GM18499 (cell line): ENCODE measurements at regions not wholly inside any gene's neighbourhood (a gene's known extent, or its start where the extent isn't known, plus 50 kb on each side); places are given as distances from the start of the nearest gene placed in this dataset.
"Not testable (repeated sequence)": the region's sequence is repeated elsewhere in the genome, so short reads cannot be mapped to it uniquely, and the experiment has no call there.

Source experiments
- ATAC-seq: cut with Tn5 transposase; IDR thresholded peaks from one replicate; pipeline ENCODE4 v1.9.1; 2021; ENCODE audit warnings: moderate number of reproducible peaks; ENCODE audit not compliant: insufficient read depth, unreplicated experiment

DNA sequence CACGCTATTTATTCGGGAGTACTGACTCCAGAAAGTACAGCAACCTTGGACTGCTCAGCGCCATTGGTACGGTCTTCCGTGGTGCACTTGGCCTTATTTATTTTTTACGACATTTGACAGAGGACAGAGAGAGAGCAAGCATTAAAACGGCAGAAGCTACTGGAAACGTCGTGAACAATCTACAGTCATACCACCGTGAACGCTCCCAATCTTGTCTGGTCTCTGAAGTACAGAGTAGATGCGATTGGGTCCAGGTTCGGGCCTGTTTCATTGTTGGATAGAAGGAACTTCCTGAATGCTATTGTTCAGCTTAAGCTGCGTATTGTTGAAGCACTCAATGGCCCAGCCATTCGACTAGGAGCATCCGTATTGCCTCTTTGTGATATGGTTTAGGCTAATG lies 53.2 kb upstream of the TBL1X start:
- not testable (repeated sequence) for ATAC-seq

DNA sequence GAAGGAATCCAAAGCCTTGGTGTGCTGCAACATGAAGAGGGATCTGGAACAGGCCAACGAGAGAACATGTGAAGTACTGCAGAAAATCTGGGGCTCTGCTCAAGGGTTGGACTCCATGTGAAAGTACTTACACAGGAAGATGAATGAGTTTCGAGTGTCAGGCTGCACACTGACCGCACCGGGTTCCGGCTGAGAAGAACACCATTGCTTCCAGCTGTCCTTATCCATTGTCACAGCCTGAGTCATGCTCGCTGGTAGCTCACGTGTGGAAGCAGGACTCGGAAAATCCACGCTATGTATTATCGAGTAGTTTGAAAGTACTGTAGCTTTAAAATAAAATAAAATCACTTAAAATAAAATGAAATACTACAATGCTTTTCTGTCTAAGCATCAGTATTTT lies 50.4 kb upstream of the TBL1X start:
- ATAC-seq, result no peak
